ENCODE measurements at regions not wholly inside any gene's neighbourhood (a gene's known extent, or its start where the extent isn't known, plus 50 kb on each side); places are given as distances from the start of the nearest gene placed in this dataset.

GRCh38 chr6:40077736-40078135 is 143.5 kb upstream of the MOCS1 start:
- Histone ChIP-seq H3K4me2 (ENCODE audit: low read depth, low read length) (no peak overlapping the region), H2AFZ (ENCODE audit: low read length) (no peak overlapping the region), H3K27me3 (ENCODE audit: control insufficient read depth in 1 of 2, insufficient read depth in 2 of 2, low read length in 2 of 2) (no peaks in the 10 kb centered on the region), H3K36me3 (replicated peaks in 1 of 2; ENCODE audit: control insufficient read depth in 1 of 2, insufficient read depth in 2 of 2, low read length in 2 of 2) (no peaks in the 10 kb centered on the region), H4K20me1 (ENCODE audit: insufficient read depth, low read length) (no peaks in the 10 kb centered on the region), H3K27ac (ENCODE audit: extremely low read length, insufficient read depth, low read length) (no peak overlapping the region), H3K9ac (ENCODE audit: insufficient read depth, low read depth, low read length) (no peak overlapping the region), H3K4me1 (ENCODE audit: insufficient read depth, low read length) (no peaks in the 10 kb centered on the region), H3K4me3 (replicated peaks in 1 of 3; ENCODE audit: insufficient read depth in 1 of 3, low read depth in 2 of 3, low read length in 3 of 3) (no peak overlapping the region), H3K9me3 (ENCODE audit: low read length) (peaks cover 67% of the 10 kb centered on the region), H3K79me2 (ENCODE audit: insufficient read depth, low read length) (no peaks in the 10 kb centered on the region)
- ATAC-seq, result no peak
- CTCF ChIA-PET (ENCODE audit: low intra/inter-chr PET ratio, low total read pairs), result no interaction called here
- TF ChIP-seq NFKB2 (CRISPR knock-in tag; IDR thresholded peaks at IDR 0.05; ENCODE audit: borderline replicate concordance) (no peak), PAX8 (CRISPR knock-in tag; IDR thresholded peaks at IDR 0.05; ENCODE audit: borderline replicate concordance) (no peak), ATF7 (IDR thresholded peaks at IDR 0.05) (0 out of 2 replicates have a peak, but pooled peaks have one; percentile 19), ATF7 (CRISPR knock-in tag; IDR thresholded peaks at IDR 0.05) (no peak), IKZF1 (IDR thresholded peaks at IDR 0.05) (no peak), SUZ12 (IDR thresholded peaks at IDR 0.05; ENCODE audit: low read depth, low read length) (no peak), RBM22 (optimal IDR thresholded peaks at IDR 0.05; ENCODE audit: low read length) (no peak), ARID2 (CRISPR knock-in tag; IDR thresholded peaks at IDR 0.05; ENCODE audit: borderline replicate concordance) (no peak), FOSL2 (CRISPR knock-in tag; IDR thresholded peaks at IDR 0.05) (no peak)
- POLR2A ChIA-PET, result no interaction called here
- intact Hi-C loops (cut with micrococcal nuclease; ENCODE audit: unreplicated experiment), result no loop called here
- 0% methylated on average over 2 of the region's 2 CpGs for WGBS (ENCODE audit: low lambda C conversion rate)
- in situ Hi-C loops (cut with HindIII; ENCODE audit: extremely low pct_ligation_motif_present, low pct_unique_long_range_greater_than_20kb), result no loop called here
- no peak for FAIRE-seq
- no TSS peak for BruUV-seq (replicated peaks)
- DNase-seq (ENCODE audit: low spot score), result no peak

GRCh38 chr6:40077315-40077714 is 143.1 kb upstream of the MOCS1 start:
- no peaks in the 10 kb centered on the region for H3K36me3 ChIP-seq (replicated peaks in 1 of 2; ENCODE audit: control insufficient read depth in 1 of 2, insufficient read depth in 2 of 2, low read length in 2 of 2)
- DNase-seq (ENCODE audit: low spot score) (no peak), FAIRE-seq (no peak), ATAC-seq (no peak)
- ChIA-PET CTCF (ENCODE audit: low intra/inter-chr PET ratio, low total read pairs) (no interaction called here), POLR2A (no interaction called here)
- H3K79me2 ChIP-seq (ENCODE audit: insufficient read depth, low read length), result no peaks in the 10 kb centered on the region
- H4K20me1 ChIP-seq (ENCODE audit: insufficient read depth, low read length), result no peaks in the 10 kb centered on the region
- no peak overlapping the region for H3K27ac ChIP-seq (ENCODE audit: extremely low read length, insufficient read depth, low read length)
- H3K9ac ChIP-seq (ENCODE audit: insufficient read depth, low read depth, low read length), result no peak overlapping the region
- H3K4me2 ChIP-seq (ENCODE audit: low read depth, low read length), result no peak overlapping the region
- intact Hi-C loops (cut with micrococcal nuclease; ENCODE audit: unreplicated experiment) (no loop called here), in situ Hi-C loops (cut with HindIII; ENCODE audit: extremely low pct_ligation_motif_present, low pct_unique_long_range_greater_than_20kb) (no loop called here)
- H3K4me1 ChIP-seq (ENCODE audit: insufficient read depth, low read length), result no peaks in the 10 kb centered on the region
- no peak for TF ChIP-seq KLF6 (CRISPR knock-in tag; IDR thresholded peaks at IDR 0.05)
- TF ChIP-seq BCLAF1 (IDR thresholded peaks at IDR 0.05), result no peak
- no peak for TF ChIP-seq UBTF (CRISPR knock-in tag; IDR thresholded peaks at IDR 0.05)
- no peak for TF ChIP-seq ZNF205 (CRISPR knock-in tag; IDR thresholded peaks at IDR 0.05)
- WGBS (ENCODE audit: low lambda C conversion rate), result 0% methylated on average over 2 of the region's 2 CpGs
- H3K9me3 ChIP-seq (ENCODE audit: low read length), result peaks cover 70% of the 10 kb centered on the region
- no peak overlapping the region for H2AFZ ChIP-seq (ENCODE audit: low read length)
- no peaks in the 10 kb centered on the region for H3K27me3 ChIP-seq (ENCODE audit: control insufficient read depth in 1 of 2, insufficient read depth in 2 of 2, low read length in 2 of 2)
- no TSS peak for BruUV-seq (replicated peaks)
- no peak overlapping the region for H3K4me3 ChIP-seq (replicated peaks in 1 of 3; ENCODE audit: insufficient read depth in 1 of 3, low read depth in 2 of 3, low read length in 3 of 3)
